GM19438 (cell line): ENCODE measurements at regions not wholly inside any gene's neighbourhood (a gene's known extent, or its start where the extent isn't known, plus 50 kb on each side); places are given as distances from the start of the nearest gene placed in this dataset.

Source experiments
- ATAC-seq: cut with Tn5 transposase; IDR thresholded peaks from one replicate; pipeline ENCODE4 v1.9.1; 2021; ENCODE audit warnings: low read depth; ENCODE audit not compliant: unreplicated experiment

DNA sequence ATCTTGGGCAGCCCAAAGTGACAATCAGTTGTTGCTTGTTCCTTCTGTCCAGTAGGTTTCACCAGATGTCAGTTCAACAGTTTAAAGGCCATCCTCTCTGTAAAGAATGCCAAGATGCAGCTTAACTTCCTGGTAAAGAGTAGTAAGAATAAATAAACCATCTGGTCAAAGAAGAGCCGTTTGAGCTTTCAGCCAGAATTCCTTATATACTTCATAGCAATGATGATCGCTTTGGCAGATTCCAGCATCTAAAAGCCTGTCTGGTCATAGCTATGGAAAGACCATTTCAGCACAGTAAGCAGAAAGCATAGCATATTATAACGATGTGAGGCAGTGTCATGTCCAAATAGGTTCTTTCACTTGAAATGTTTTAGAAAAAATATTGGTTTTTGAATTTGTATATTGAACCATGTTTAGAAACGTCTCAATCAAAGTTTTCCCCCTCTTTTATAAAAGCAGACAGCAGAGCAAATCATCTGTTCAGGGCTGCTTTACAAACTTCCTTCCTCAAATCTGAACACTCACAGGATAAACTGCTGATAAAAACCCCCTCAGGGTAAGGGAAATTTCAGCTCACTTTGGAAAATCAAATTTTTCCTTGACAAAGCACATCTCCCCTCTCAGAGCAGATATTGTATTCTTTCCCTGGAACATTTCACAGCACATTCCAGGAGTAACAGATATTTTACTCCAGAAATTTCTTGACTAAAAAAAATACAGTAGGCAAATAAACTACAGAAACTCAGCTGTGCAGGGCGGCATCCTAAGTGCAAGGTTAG is 184.1 kb downstream of the NOC3L start:
- ATAC-seq = no peak

DNA sequence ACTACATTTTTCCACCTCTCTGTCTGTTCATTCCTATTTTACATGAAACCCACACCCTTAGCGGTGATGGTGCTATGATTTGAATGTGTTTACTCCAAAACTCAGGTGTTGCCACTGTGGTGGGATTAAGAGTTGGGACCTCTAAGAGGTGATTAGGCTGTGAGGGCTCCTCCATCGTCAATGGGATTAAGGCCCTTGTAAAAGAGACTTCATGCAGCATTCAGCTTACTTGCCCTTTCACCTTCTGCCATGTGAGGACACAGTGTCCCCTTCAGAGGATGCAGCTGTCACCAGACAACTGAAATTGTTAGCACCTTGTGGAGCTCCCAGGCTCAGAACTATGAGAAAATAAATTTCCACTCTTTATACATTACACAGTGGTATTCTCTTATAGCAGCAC is 182.2 kb downstream of the NOC3L start:
- ATAC-seq = no peak

DNA sequence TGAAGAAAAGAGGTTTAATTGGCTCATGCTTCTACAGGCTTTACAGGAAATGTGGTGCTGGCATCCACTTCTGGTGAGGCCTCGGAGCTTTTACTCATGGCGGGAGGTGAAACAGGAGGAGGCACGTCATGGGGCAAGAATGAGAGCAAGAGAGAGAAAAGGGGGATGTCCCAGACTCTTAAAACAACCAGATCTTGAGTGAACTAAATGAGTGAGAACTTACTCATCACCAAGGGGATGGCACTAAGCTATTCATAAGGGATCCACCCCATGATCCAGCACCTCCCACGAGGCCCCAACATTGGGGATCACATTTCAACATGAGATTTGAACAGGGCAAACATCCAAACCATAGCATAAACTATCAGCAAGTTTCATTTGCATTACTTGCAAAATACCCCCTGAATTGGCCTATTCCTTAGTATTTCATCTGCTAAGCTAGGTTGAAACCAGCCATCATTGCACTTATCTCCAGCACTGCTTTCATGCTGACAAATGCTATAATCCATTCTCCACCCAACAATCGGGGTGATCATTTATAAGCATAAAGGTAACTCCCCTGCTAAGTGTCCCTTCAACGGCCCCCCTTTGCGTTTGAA is 179.0 kb downstream of the NOC3L start:
- no peak for ATAC-seq

- no peak for ATAC-seq
Measured at GRCh38 chr10:94186722-94187121, 176.0 kb downstream of the NOC3L start.

- no peak for ATAC-seq
Measured at GRCh38 chr10:94192333-94192732, 170.4 kb downstream of the NOC3L start.

- no peak for ATAC-seq
Measured at GRCh38 chr10:94192974-94193373, 169.8 kb downstream of the NOC3L start.

GRCh38 chr10:94193466-94193924 is 169.2 kb downstream of the NOC3L start:
- ATAC-seq = no peak

- no peak for ATAC-seq
Measured at GRCh38 chr10:94194256-94194655, 168.5 kb downstream of the NOC3L start.

DNA sequence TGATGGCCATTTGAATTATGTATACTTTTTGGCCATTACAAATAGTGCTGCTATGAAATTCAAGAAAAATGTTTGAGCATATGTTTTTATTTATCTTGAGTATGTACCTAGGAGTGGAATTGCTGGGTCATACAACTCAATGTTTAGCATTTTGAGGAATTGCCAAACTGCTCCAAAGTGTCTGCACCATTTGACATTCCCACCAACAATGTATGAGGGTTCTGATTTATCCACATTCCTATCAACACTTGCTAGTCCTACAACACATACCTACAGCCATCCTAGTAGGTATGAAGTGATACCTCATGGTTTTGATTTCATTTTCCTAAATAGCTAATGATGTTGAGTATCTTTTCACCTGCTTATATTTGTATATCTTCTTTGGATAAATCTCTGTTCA is 165.5 kb downstream of the NOC3L start:
- no peak for ATAC-seq

DNA sequence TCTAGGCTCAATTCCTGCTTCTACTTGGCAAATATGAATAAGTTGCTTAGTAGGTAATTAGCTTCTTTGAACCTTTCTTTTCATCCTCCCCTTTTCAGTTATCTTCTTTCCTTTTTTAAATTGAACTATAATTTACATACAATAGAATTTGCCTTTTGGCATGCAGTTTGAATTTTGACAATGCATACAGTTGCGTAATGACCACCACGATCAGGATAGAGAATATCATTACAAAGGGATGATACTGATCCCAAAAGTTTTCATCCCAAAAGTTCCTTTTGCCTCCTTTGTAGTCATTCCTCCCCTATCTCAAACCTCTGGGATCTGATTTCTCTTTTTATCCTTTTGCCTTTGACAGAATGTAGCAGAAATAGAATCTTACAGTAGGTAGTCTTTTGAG is 164.4 kb downstream of the NOC3L start:
- ATAC-seq = no peak

DNA sequence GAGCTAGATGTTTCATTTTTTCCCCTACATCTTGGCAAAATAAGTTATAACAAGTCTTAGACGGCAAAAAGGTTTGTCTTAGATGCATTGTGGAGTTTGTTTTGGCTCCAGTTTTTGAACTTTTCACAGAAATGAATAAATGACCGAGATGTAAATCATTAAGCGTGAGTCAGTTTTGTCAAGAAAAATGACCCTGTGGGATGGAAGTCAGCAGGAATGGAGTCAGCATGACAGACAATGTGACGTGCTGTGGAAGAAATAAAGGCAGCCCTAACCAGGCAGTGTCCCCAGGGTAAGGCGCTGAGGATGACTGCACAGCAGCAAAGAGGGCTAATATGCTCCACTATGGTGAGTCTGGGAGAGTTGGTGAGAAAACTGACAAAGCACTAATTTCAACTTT is 163.2 kb downstream of the NOC3L start:
- no peak for ATAC-seq

DNA sequence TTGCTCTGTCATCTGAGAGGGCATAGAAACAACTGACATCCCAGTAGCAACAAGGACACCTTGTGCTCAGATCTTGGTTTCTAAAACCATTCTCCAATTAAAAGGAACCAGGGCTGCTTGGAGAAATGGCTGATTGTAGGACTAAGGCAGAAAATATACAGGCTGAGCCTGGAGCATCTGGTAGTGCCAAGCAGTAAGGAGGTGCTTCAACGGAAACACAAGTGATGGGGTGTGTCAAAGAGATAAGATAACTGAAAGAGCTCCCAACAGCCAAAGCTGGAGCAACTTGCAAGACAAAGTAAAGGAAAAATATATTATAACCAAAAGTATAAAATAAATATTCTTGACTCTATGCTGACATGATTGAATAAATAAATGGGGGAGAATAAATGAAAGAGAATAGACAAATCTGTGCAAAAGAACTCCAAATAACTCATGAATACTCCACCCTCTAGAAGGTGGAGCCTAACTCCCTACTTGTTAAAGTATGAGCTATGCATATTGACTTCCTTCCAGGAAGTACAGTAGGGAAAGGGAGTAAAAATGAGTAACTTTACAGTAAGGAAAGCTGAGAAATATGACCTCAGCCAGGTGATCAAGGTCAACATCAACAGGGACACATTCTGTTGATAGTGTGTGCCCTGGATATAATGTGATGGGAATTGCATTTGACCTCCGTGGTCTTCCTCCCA is 162.4 kb downstream of the NOC3L start:
- no peak for ATAC-seq

DNA sequence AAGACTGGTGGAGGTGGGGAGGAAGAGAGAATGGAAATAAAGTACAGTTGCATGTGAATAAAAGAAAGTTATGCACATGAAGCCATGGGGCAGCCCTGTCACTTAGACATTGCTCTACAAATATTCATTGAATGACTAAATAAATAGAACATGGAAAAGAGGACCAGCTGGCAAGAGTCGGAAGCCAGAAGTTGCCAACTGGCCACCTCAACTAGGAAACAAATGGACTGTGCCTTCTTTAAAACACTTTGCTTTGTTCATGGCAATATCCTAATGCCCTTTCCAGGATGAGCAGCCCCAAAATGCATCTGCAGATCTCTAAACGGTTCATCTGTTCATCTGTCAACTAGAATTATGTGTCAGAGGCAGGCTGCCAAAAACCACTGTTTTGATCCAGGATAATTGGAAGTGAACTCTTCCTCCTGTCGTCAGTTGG is 157.3 kb downstream of the NOC3L start:
- no peak for ATAC-seq

- no peak for ATAC-seq
Measured at GRCh38 chr10:94206176-94206575, 156.6 kb downstream of the NOC3L start.

DNA sequence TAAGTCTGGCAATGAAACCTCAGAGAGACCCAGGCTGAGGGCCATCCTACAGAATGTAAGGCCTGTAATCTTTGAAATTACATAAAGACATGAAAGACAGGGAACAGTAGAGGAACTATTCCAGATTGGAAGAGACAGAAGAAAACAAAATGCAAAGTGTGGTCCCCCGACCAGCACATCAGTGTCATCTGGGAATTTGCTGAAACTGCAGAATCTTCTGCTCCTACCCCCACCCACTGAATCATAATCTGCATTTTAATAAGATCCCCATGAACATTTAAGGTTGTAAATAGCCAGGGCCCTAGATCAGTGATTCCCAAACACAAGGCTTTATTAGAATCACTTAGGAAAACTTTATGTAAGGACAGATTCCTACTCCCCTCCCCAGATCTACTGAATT is 154.4 kb downstream of the NOC3L start:
- ATAC-seq = no peak

- no peak for ATAC-seq
Measured at GRCh38 chr10:94210440-94211168, 152.1 kb downstream of the NOC3L start.

- no peak for ATAC-seq
Measured at GRCh38 chr10:94211169-94211510, 151.6 kb downstream of the NOC3L start.

DNA sequence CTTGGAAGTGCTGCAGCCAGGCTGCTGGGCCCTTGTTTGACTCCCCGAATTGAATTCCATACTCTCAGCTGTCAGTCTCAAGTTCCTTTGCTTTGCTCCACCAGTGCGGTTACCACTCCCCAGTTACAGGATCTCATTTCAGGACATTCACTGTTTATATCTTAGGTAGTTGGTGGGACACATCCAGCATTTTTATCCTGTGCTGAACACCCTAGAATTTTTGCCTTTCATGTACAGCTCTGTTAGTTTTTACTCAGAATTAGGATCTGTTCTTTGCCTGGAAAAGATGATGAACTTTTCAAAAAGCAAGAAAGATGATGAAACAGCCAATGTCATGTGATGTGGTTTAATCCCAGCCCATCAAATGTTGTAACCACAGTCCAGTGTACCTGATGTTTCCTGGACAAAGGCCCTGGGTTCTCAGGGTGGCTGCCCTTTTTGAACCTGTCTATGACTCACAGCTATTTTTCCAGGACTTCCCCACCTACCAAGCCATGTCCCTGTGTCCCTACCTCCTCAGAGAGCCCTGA is 149.7 kb downstream of the NOC3L start:
- ATAC-seq = no peak

GRCh38 chr10:94213980-94214379 is 148.8 kb downstream of the NOC3L start:
- no peak for ATAC-seq

- ATAC-seq = no peak
Measured at GRCh38 chr10:94214481-94214893, 148.3 kb downstream of the NOC3L start.

- ATAC-seq = no peak
Measured at GRCh38 chr10:94216201-94216600, 146.5 kb downstream of the NOC3L start.
